ENCODE measurements at regions not wholly inside any gene's neighbourhood (a gene's known extent, or its start where the extent isn't known, plus 50 kb on each side); places are given as distances from the start of the nearest gene placed in this dataset.

- no peaks in the 10 kb centered on the region for H3K27me3 ChIP-seq (replicated peaks; ENCODE audit: control insufficient read depth, insufficient read depth, low read length)
- no peaks in the 10 kb centered on the region for H3K36me3 ChIP-seq (ENCODE audit: control insufficient read depth, insufficient read depth, low read length)
- H3K4me3 ChIP-seq (replicated peaks; ENCODE audit: low read depth, low read length), result no peak overlapping the region
- TF ChIP-seq CTCF (IDR thresholded peaks at IDR 0.05; ENCODE audit: insufficient read depth, low read length, poor library complexity, severe bottlenecking), result no peak
- no peak for DNase-seq (ENCODE audit: extremely low read depth, insufficient read length)
Measured at GRCh38 chr1:188432427-188432826, 1603.7 kb downstream of the PLA2G4A start.

- no peak for DNase-seq (ENCODE audit: extremely low read depth, insufficient read length)
- no peaks in the 10 kb centered on the region for H3K36me3 ChIP-seq (ENCODE audit: control insufficient read depth, insufficient read depth, low read length)
- TF ChIP-seq CTCF (IDR thresholded peaks at IDR 0.05; ENCODE audit: insufficient read depth, low read length, poor library complexity, severe bottlenecking), result no peak
- H3K4me3 ChIP-seq (replicated peaks; ENCODE audit: low read depth, low read length), result no peak overlapping the region
- no peaks in the 10 kb centered on the region for H3K27me3 ChIP-seq (replicated peaks; ENCODE audit: control insufficient read depth, insufficient read depth, low read length)
Measured at GRCh38 chr1:188433425-188433824, 1604.7 kb downstream of the PLA2G4A start.

- DNase-seq (ENCODE audit: extremely low read depth, insufficient read length), result no peak
- no peak overlapping the region for H3K4me3 ChIP-seq (replicated peaks; ENCODE audit: low read depth, low read length)
Measured at GRCh38 chr1:188444526-188444925, 1615.8 kb downstream of the PLA2G4A start.

GRCh38 chr1:188462837-188463236 is 1634.1 kb downstream of the PLA2G4A start:
- Histone ChIP-seq H3K4me3 (replicated peaks; ENCODE audit: low read depth, low read length) (no peak overlapping the region), H3K36me3 (ENCODE audit: control insufficient read depth, insufficient read depth, low read length) (no peaks in the 10 kb centered on the region), H3K27me3 (replicated peaks; ENCODE audit: control insufficient read depth, insufficient read depth, low read length) (no peaks in the 10 kb centered on the region)
- DNase-seq (ENCODE audit: extremely low read depth, insufficient read length), result no peak
- TF ChIP-seq CTCF (IDR thresholded peaks at IDR 0.05; ENCODE audit: insufficient read depth, low read length, poor library complexity, severe bottlenecking), result no peak

More at GRCh38 chr1:188444526-188444925, 1615.8 kb downstream of the PLA2G4A start:
- no peaks in the 10 kb centered on the region for H3K27me3 ChIP-seq (replicated peaks; ENCODE audit: control insufficient read depth, insufficient read depth, low read length)
- no peaks in the 10 kb centered on the region for H3K36me3 ChIP-seq (ENCODE audit: control insufficient read depth, insufficient read depth, low read length)
- no peak for TF ChIP-seq CTCF (IDR thresholded peaks at IDR 0.05; ENCODE audit: insufficient read depth, low read length, poor library complexity, severe bottlenecking)

GRCh38 chr1:188463919-188464318 is 1635.2 kb downstream of the PLA2G4A start:
- no peak overlapping the region for H3K4me3 ChIP-seq (replicated peaks; ENCODE audit: low read depth, low read length)
- H3K36me3 ChIP-seq (ENCODE audit: control insufficient read depth, insufficient read depth, low read length), result no peaks in the 10 kb centered on the region
- no peak for DNase-seq (ENCODE audit: extremely low read depth, insufficient read length)
- no peak for TF ChIP-seq CTCF (IDR thresholded peaks at IDR 0.05; ENCODE audit: insufficient read depth, low read length, poor library complexity, severe bottlenecking)
- H3K27me3 ChIP-seq (replicated peaks; ENCODE audit: control insufficient read depth, insufficient read depth, low read length), result no peaks in the 10 kb centered on the region

GRCh38 chr1:188466539-188466938 is 1637.8 kb downstream of the PLA2G4A start:
- TF ChIP-seq CTCF (IDR thresholded peaks at IDR 0.05; ENCODE audit: insufficient read depth, low read length, poor library complexity, severe bottlenecking), result no peak
- no peak for DNase-seq (ENCODE audit: extremely low read depth, insufficient read length)
- Histone ChIP-seq H3K4me3 (replicated peaks; ENCODE audit: low read depth, low read length) (no peak overlapping the region), H3K27me3 (replicated peaks; ENCODE audit: control insufficient read depth, insufficient read depth, low read length) (no peaks in the 10 kb centered on the region), H3K36me3 (ENCODE audit: control insufficient read depth, insufficient read depth, low read length) (no peaks in the 10 kb centered on the region)

Data from GM06990 (cell line).